Stimulated activated CD8-positive, alpha-beta memory T cell treated with anti-CD3 and anti-CD28 coated beads, Interleukin-12 subunit alpha, Interleukin-12 subunit beta, amount 100 ng/mL, for 4 hours (primary cell): ENCODE measurements at regions not wholly inside any gene's neighbourhood (a gene's known extent, or its start where the extent isn't known, plus 50 kb on each side); places are given as distances from the start of the nearest gene placed in this dataset.
"Not testable (repeated sequence)": the region's sequence is repeated elsewhere in the genome, so short reads cannot be mapped to it uniquely, and the experiment has no call there.

ENCODE experiments used
- DNase-seq: peaks from one replicate; pipeline ENCODE4 v3.0.0-alpha.2; 2020; ENCODE audit warnings: low read depth

GRCh38 chr6:130672153-130672552 is 155.1 kb upstream of the SMLR1 start:
- DNase-seq, result no peak

GRCh38 chr6:130674604-130675003 is 152.6 kb upstream of the SMLR1 start:
- DNase-seq, result no peak

GRCh38 chr6:130675072-130675471 is 152.1 kb upstream of the SMLR1 start:
- DNase-seq, result no peak

DNA sequence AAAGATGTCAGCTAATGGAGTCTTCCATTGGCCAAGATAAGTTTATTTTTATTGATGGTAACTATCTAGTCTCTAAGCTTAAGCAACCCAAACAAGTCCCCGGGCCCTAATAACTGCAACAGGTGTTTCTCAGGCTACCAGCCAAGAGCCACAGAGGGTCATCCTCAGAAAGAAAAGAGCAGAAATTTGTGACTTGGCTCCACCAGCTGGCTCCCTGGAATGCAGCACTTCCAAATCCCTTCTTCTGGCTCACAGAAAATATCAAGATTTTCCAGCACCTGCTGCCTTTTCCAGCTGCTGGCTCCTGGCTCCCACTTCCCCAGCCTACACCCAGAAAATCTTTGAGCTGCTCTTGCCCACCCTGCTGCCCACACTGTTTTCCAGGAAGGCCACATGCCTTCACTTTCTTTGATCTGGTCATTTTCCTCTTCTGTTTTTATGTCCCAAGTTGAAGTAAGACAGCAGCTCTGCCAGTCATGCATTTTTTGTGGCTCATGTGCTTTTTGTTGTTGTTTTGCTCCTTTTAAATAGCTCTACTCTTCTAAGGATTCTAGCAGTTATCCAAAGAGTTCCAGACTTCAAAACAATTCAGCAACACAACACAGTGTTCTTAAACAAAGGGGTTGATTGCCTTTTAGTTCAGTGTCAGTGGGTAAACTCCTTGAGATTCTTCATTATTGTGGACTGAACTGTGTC is 151.0 kb upstream of the SMLR1 start:
- DNase-seq, result no peak

DNA sequence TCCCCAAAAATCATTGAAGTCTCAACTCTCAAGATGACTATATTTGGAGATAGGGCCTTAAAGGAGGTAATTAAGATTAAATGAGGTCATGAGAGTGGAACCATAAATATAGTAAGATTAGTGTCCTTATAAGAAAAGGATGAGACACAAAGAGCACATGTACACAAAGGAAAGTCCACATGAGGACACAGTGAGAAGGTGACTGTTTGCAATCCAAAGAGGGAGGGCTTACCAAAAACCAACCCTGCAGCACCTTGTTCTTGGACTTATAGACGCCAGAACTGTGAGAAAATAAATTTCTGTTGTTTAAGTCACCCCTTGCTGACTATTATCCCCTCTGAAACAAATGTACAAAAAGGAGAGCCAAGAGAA is 150.4 kb upstream of the SMLR1 start:
- no peak for DNase-seq

DNA sequence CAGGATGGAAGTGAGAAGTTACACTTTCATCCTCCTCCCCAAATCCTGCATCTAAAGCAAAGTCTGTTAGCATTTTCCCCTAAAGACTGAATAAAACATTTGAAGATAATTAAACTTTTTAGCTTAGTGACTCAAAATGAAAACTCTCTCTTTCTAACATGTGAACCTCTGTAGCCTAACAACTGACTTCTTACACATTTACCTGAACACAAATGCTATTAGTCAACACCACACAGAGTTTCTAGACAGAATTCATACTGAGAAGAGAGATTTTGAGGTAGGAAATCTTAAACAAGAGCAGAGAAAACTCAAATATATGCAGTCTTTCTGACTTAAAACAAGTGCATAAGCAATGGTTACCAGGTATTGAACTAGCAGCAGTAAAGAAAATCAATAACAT is 149.9 kb upstream of the SMLR1 start:
- DNase-seq, result no peak

GRCh38 chr6:130677766-130678165 is 149.4 kb upstream of the SMLR1 start:
- no peak for DNase-seq

GRCh38 chr6:130679684-130680083 is 147.5 kb upstream of the SMLR1 start:
- DNase-seq, result no peak

DNA sequence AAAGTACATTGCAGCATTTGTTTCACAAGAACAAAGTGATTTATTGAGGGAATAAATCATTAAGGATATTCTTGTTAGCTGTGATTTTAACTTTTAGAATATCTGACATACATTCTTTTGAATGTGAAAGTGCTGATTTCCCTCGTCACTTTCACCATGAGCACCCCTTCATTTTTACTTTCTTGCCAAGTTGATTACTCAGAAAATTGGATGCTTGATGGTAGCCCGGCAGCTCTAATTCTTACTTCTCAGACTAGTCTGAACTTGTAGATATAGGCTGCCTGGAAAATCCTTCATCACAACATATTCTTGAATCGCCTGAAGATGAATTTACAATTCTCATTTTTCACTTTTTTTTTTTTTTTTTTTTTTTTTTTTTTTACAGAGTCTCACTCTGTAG is 147.1 kb upstream of the SMLR1 start:
- no peak for DNase-seq

GRCh38 chr6:130681028-130681427 is 146.2 kb upstream of the SMLR1 start:
- DNase-seq, result no peak

DNA sequence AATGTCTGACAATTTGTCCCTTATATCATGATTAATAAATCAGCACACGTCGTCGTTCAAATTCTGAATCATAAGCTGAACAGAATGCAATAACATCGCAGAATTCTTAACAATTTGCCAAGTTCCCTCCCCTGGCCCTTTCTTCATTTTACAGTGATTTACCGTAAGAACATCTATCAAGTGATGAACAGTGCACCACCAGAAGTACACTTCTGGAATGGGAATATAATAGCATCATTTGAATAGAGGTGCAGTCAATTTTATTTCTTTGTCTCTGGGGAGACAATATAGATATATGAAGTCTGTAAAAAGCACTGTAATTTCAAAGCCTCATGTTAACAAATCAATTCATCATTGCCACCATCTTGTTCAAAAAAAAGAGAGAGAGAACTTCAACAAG is 145.1 kb upstream of the SMLR1 start:
- no peak for DNase-seq

DNA sequence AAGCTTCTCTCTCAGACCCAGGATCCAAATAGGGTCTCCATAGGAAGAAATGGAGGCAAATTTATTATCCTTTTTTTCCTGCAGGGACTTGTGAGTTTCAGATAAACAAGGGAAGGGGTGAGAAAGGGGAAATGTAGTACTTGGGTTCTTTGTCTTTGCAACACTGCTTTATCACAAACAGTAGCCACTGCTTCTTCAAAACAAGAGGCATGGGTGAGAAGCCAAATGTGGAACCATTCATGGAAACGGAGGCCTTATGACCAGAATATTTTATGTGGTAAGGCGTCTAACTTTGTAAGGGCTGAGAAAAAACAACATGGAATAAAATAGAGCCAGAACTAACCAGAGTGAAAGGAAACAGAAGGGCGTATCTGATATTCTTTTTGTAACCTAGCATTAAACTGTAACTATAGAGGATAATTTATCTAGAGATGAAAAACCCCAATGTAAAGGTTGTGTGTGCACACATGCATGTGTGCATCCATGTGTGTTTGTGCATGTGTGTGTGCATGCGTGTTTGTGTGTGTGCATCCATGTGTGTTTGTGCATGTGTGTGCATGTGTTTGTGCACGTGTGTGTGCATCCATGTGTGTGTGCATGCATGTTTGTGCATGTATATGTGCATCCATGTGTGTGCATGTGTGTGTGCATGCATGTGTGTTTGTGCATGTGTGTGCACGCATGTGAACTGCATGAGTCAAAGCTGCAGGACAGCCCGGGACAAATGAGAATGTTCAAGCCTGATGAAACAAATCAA is 143.3 kb upstream of the SMLR1 start:
- no peak for DNase-seq

GRCh38 chr6:130692659-130693058 is 134.5 kb upstream of the SMLR1 start:
- no peak for DNase-seq

DNA sequence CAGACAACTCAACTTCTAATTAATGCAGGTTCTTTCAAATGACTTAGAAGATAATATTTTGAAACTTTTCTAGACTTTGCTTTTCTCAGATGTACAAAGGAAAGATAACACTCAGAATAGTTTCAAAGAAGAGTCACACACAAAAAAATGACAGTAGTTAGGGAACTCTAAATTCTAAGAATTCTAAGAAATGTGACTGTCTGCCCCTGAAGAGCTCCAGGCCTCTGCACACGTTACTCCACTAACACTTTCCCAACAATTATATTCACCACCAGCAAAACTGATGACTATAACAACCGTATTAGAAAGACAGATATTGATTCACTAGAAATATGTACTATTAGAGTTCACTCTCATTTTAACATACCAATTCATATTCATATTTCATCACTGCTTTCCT is 133.3 kb upstream of the SMLR1 start:
- no peak for DNase-seq

DNA sequence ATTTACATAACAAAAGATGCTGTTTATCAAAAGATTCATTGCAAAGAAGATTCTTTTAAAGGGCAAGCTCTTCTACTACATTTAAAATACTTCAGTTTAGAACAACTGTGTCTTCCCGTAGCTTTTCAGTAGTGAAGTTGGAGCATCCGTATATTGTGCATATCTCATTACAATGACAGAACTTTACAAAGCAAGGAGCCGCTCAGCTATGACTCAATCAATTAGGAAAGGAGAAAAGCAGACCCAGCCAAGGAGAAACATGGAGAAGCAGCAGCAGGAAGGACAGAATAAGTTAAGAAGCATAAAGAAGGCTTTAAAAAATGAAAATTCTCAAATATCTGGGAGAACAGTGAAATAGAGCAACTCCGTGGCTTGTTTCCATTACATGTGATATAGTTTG is 132.6 kb upstream of the SMLR1 start:
- no peak for DNase-seq

DNA sequence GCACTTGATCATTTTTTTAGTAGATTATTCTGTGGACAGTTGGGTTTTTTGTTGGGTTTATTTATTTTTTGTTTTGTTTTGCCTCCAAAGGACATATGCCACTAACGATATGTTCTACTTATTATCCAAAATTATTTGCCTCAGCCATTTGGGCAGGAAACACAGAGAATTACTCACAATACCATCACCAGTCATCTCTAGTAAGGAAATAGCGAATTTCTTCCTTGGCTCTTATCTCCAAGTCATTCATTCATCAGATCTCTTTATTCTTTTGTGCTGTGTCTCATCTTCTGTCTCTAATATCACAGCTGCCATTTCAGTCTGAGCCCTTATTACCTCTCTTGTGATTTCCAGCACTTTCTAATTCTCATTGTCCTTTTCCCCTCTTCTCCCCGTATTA is 130.4 kb upstream of the SMLR1 start:
- no peak for DNase-seq

DNA sequence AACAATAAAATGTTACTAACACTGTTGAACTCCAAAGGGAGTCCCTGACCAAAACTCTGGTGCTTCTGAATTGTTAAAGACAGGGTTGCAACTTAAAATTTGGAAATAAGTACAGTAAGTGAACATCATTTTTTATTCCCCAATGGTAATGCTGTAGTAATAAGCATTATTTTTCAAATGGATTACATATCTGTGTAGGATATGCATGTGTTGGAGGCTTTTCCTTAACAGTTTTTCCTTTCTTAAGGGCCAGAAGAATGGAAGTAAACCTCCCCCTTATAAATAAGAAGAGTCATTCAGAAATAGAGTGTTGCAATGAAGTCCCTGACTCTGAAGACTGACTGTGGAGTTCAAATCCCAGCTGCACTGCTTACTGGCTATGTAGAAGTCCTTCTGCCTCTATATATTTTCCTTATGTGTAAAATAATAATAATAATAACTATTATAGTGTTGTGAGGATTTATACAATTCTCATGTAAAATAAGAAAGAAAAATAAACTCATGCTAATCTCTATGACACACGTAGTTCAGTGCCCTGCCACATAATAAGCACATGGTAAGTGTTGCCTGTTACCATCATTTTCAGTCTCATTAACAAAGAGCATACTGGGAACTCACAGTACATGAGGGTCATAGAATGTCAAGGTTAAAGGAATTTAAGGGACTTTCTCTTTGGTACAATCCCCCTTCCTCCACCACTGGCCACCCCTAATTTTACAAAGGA is 129.8 kb upstream of the SMLR1 start:
- no peak for DNase-seq

- DNase-seq, result peak; percentile 11
Measured at GRCh38 chr6:130697995-130698535, 129.1 kb upstream of the SMLR1 start.

DNA sequence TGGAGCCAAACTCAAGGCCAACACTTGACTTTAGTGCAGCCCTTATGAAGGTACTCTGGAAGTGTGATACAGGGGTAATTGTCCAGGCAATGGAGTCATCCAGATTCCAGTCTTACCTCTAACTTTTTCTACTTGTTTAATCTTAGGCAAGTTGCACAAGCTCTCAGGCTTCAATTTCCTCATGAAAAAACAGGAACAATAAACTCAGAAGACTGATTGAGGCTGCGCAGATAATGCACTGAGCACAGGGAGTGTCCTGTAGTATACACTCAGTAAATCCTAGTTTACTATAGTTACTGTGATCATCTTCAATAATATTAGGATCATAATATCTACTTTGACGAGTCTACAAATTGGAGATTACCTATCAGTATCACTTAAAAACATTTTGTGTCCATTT is 127.5 kb upstream of the SMLR1 start:
- DNase-seq, result no peak

- no peak for DNase-seq
Measured at GRCh38 chr6:130700397-130700796, 126.8 kb upstream of the SMLR1 start.

GRCh38 chr6:130708338-130708737 is 118.9 kb upstream of the SMLR1 start:
- DNase-seq, result no peak

- not testable (repeated sequence) for DNase-seq
Measured at GRCh38 chr6:130711641-130712040, 115.6 kb upstream of the SMLR1 start.

DNA sequence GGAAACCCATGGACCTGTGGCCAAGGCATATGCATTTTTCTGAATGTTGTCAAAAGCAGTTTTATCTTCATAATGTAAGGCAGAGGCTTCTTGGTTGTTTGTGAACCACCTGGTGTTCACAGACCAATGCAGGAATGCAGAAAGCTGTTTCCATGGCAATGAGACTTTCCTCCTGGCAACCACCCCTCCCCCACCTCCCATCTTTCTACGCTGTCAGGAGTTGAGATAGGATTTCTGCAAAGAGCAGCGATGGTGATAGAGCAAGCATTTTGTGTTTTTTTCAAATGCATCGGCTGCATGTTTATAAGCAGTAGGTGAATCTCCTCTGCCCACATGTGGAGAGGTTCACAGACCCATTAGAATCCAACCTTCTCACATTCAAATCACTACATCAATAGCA is 114.1 kb upstream of the SMLR1 start:
- no peak for DNase-seq
